Body of pancreas (tissue), 4 donors: ENCODE measurements at regions not wholly inside any gene's neighbourhood (a gene's known extent, or its start where the extent isn't known, plus 50 kb on each side); places are given as distances from the start of the nearest gene placed in this dataset.

Source experiments
- ATAC-seq: fragments of 150-250 bp; one replicate; pipeline ENCODE4 v1.9.1; 2016
- DNase-seq, 4 donors: peaks; one replicate each; pipeline ENCODE4 v3.0.0-alpha.2; 2019
- H3K27ac ChIP-seq, 4 donors: fragments of 200-600 bp; sonication (generic); 1 replicate in 3 of 4; 2 replicates in 1 of 4; pipeline versions ENCODE4 v1.5.1 to v1.6.1; 2016 to 2019; ENCODE audit warnings: mild to moderate bottlenecking in 1 of 4, mixed read lengths in 1 of 4, moderate library complexity in 1 of 4
- H3K27me3 ChIP-seq, 2 donors: fragments of 200-600 bp; sonication (generic); one replicate each; pipeline ENCODE4 v1.6.0; 2016; ENCODE audit warnings: mild to moderate bottlenecking in 1 of 2
- H3K36me3 ChIP-seq, 2 donors: fragments of 200-600 bp; sonication (generic); replicated peaks in 1 of 2; 2 replicates each; pipeline ENCODE4 v1.5.1; 2016; ENCODE audit warnings: low read depth in 2 of 2; ENCODE audit not compliant: insufficient read depth in 1 of 2
- H3K4me1 ChIP-seq: fragments of 200-600 bp; sonication (generic); one replicate; pipeline ENCODE4 v1.6.0; 2016
- H3K4me3 ChIP-seq, 2 donors: fragments of 200-600 bp; sonication (generic); 1 replicate in 1 of 2; 2 replicates in 1 of 2; pipeline ENCODE4 v1.5.1; 2016 to 2019
- H3K9me3 ChIP-seq, 3 donors: fragments of 200-600 bp; sonication (generic); 1 replicate in 2 of 3; 2 replicates in 1 of 3; pipeline ENCODE4 v1.5.1; 2016
- POLR2A ChIP-seq, 3 donors: fragments of 450-650 bp; IDR thresholded peaks; one replicate each; pipeline ENCODE4 v1.6.1; 2016; ENCODE audit warnings: antibody characterized with exemption in 3 of 3, mild to moderate bottlenecking in 2 of 3
- WGBS, 2 donors: methylation state at CpG; one replicate each; pipeline ENCODE4 v1.1.5; 2017; 5-methylcytosine and 5-hydroxymethylcytosine counted together
- intact Hi-C: fragments of 100-400 bp; cut with DNase I; formaldehyde crosslinking; loops from one replicate; pipeline ENCODE4 v1.15.1; 2023
- TF ChIP-seq, protein P1 (sequence below), 7 experiments: fragments of 450-650 bp in 4 of 7; fragments of 200-600 bp in 3 of 7; sonication (generic) in 3 of 7; IDR thresholded peaks; one replicate each; pipeline ENCODE4 v1.5.1; 2016 to 2019; ENCODE audit warnings: antibody characterized with exemption in 7 of 7

GRCh38 chr5:144009116-144009515, 161.3 kb downstream of the YIPF5 start:
- Histone ChIP-seq H3K27me3 (no peaks in the 10 kb centered on the region), H3K9me3 (peaks cover 0 to 4% (median 0%) of the 10 kb centered on the region in 3 donors), H3K4me3 (no peak overlapping the region), H3K4me1 (no peaks in the 10 kb centered on the region), H3K36me3 (no peaks in the 10 kb centered on the region), H3K27ac (no peak overlapping the region)
- no peak for TF ChIP-seq POLR2A (IDR thresholded peaks at IDR 0.05)
- TF ChIP-seq, protein P1, sequence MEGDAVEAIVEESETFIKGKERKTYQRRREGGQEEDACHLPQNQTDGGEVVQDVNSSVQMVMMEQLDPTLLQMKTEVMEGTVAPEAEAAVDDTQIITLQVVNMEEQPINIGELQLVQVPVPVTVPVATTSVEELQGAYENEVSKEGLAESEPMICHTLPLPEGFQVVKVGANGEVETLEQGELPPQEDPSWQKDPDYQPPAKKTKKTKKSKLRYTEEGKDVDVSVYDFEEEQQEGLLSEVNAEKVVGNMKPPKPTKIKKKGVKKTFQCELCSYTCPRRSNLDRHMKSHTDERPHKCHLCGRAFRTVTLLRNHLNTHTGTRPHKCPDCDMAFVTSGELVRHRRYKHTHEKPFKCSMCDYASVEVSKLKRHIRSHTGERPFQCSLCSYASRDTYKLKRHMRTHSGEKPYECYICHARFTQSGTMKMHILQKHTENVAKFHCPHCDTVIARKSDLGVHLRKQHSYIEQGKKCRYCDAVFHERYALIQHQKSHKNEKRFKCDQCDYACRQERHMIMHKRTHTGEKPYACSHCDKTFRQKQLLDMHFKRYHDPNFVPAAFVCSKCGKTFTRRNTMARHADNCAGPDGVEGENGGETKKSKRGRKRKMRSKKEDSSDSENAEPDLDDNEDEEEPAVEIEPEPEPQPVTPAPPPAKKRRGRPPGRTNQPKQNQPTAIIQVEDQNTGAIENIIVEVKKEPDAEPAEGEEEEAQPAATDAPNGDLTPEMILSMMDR (IDR thresholded peaks at IDR 0.05) = no peak
- ATAC-seq = no peak
- DNase-seq = no peak
- intact Hi-C loops = no loop called here

DNA sequence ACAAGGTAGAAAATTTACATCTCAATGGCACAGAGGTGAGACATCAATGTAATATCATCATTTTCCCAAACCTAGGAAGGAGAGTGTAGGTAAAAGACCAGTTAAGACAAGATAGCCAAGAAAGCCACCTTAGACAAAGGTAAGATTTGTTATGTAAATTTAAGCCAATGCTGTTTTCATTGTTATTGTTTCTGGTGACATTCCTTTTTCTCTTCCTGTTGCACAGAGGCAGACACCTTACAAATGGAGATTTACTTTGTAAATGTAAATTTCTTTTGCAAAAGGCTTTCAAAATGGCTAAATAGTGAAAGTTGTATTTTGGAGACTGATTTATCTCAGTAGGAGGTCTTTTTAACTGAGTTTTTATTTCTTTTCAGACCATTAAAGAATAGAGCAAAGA, 159.1 kb downstream of the YIPF5 start:
- no peaks in the 10 kb centered on the region for H3K36me3 ChIP-seq
- peaks cover 0 to 4% (median 0%) of the 10 kb centered on the region in 3 donors for H3K9me3 ChIP-seq
- DNase-seq = no peak
- H3K27me3 ChIP-seq = no peaks in the 10 kb centered on the region
- H3K4me3 ChIP-seq = no peak overlapping the region
- intact Hi-C loops = no loop called here
- H3K27ac ChIP-seq = no peak overlapping the region
- TF ChIP-seq POLR2A (IDR thresholded peaks at IDR 0.05) = no peak
- TF ChIP-seq, protein P1 (IDR thresholded peaks at IDR 0.05) = no peak
- ATAC-seq = no peak
- H3K4me1 ChIP-seq = no peaks in the 10 kb centered on the region

DNA sequence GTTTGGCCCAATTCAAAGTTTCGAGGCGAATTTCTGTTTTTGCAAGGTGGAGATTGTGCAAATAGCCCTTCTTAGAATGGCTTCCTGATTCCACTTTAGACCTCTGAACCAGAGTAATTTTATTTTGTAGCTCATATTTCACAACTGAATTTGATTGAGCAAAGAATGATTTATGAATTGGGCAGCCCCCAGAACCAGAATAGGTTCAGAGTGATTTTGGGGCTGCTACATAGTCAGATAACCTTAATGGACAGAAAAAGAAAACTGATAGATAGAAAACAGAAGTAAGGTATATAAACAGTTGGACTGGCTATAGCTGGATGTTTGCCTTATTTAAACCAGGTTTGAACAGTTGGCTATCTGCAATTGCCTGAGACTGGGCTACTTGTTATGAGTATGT, 156.6 kb downstream of the YIPF5 start:
- no peaks in the 10 kb centered on the region for H3K4me1 ChIP-seq
- intact Hi-C loops = no loop called here
- H3K9me3 ChIP-seq = peaks cover 0 to 4% (median 0%) of the 10 kb centered on the region in 3 donors
- ATAC-seq = no peak
- H3K27ac ChIP-seq = no peak overlapping the region
- WGBS, 2 donors = 73 to 83% methylated on average over 2 of the region's 2 CpGs
- TF ChIP-seq, protein P1 (IDR thresholded peaks at IDR 0.05) = no peak
- TF ChIP-seq POLR2A (IDR thresholded peaks at IDR 0.05) = no peak
- H3K36me3 ChIP-seq = no peaks in the 10 kb centered on the region
- no peak overlapping the region for H3K4me3 ChIP-seq
- no peaks in the 10 kb centered on the region for H3K27me3 ChIP-seq
- no peak for DNase-seq

DNA sequence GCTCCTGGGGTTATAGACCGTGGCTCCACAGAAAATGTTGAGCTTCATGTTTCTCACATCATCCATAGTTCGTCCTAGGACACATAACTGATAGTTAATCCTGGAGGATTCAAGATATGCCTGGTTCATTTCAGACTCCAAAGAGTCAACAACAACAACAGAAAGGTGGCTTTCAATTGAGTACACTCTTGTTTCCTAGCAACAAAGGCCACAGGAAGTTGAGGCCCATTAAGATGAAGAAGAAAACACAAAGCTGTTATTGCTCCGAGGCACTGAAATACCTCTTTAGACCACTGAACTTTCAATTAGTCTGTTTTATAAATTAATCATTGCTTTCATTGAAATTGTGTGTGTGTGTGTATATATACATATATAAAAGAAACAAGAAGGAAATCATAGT, 154.5 kb downstream of the YIPF5 start:
- H3K4me1 ChIP-seq = no peaks in the 10 kb centered on the region
- WGBS, 2 donors = 49 to 55% methylated on average over 3 of the region's 3 CpGs
- intact Hi-C loops = no loop called here

DNA sequence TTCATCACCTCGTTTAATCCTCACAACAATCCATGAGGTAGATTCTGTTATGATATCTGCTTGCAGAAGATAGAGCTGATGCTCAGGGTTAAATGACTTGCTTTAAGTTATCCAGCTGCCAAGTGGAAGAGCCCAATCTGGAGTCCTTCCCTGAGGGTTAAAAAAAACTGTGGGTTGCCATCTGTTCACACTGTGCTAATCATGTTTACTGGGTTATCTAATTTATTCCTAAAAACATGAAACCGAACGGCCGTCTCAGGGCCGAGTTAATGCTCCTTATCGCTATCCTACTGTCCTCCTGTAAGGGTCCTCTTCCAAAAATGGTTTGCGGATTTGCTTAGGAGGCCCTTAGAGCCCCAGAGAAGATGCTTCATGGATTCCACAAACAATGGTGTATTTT, 153.3 kb downstream of the YIPF5 start:
- intact Hi-C loops = no loop called here
- H3K27ac ChIP-seq = no peak overlapping the region
- no peaks in the 10 kb centered on the region for H3K4me1 ChIP-seq
- no peak for TF ChIP-seq POLR2A (IDR thresholded peaks at IDR 0.05)
- TF ChIP-seq, protein P1 (IDR thresholded peaks at IDR 0.05) = no peak
- H3K9me3 ChIP-seq = no peaks in the 10 kb centered on the region
- ATAC-seq = no peak
- DNase-seq = no peak
- no peaks in the 10 kb centered on the region for H3K36me3 ChIP-seq
- H3K4me3 ChIP-seq = no peak overlapping the region
- H3K27me3 ChIP-seq = no peaks in the 10 kb centered on the region
- 69 to 73% methylated on average over 7 of the region's 7 CpGs for WGBS, 2 donors

More for the DNA sequence above, 154.5 kb downstream of the YIPF5 start:
- no peak for ATAC-seq
- Histone ChIP-seq H3K36me3 (no peaks in the 10 kb centered on the region), H3K27me3 (no peaks in the 10 kb centered on the region), H3K4me3 (no peak overlapping the region), H3K9me3 (no peaks in the 10 kb centered on the region), H3K27ac (no peak overlapping the region)
- TF ChIP-seq POLR2A (IDR thresholded peaks at IDR 0.05) = no peak
- TF ChIP-seq, protein P1 (IDR thresholded peaks at IDR 0.05) = no peak
- no peak for DNase-seq
